ENCODE measurements at regions not wholly inside any gene's neighbourhood (a gene's known extent, or its start where the extent isn't known, plus 50 kb on each side); places are given as distances from the start of the nearest gene placed in this dataset.

GRCh38 chr2:173647681-173648311, 293.1 kb downstream of the CDCA7 start:
- Histone ChIP-seq H3K4me3 (ENCODE audit: low read depth, low read length) (no peak overlapping the region), H3K36me3 (replicated peaks) (no peaks in the 10 kb centered on the region), H3K27ac (no peak overlapping the region), H3K27me3 (replicated peaks) (no peaks in the 10 kb centered on the region)
- in situ Hi-C loops (cut with HindIII; ENCODE audit: low pct_ligation_motif_present, low sequenced_read_pairs) = no loop called here
- no peak for TF ChIP-seq CTCF (IDR thresholded peaks at IDR 0.05; ENCODE audit: low read depth, low read length, missing control alignments)
- DNase-seq = peak; percentile 38

GRCh38 chr2:173648816-173649215, 294.1 kb downstream of the CDCA7 start:
- no peak for DNase-seq
- TF ChIP-seq CTCF (IDR thresholded peaks at IDR 0.05; ENCODE audit: low read depth, low read length, missing control alignments) = no peak
- Histone ChIP-seq H3K4me3 (ENCODE audit: low read depth, low read length) (no peak overlapping the region), H3K36me3 (replicated peaks) (no peaks in the 10 kb centered on the region), H3K27ac (no peak overlapping the region), H3K27me3 (replicated peaks) (no peaks in the 10 kb centered on the region)
- in situ Hi-C loops (cut with HindIII; ENCODE audit: low pct_ligation_motif_present, low sequenced_read_pairs) = no loop called here

- TF ChIP-seq CTCF (IDR thresholded peaks at IDR 0.05; ENCODE audit: low read depth, low read length, missing control alignments) = no peak
- no peak for DNase-seq
- in situ Hi-C loops (cut with HindIII; ENCODE audit: low pct_ligation_motif_present, low sequenced_read_pairs) = no loop called here
- no peak overlapping the region for H3K4me3 ChIP-seq (ENCODE audit: low read depth, low read length)
- H3K27ac ChIP-seq = no peak overlapping the region
- H3K36me3 ChIP-seq (replicated peaks) = no peaks in the 10 kb centered on the region
- no peaks in the 10 kb centered on the region for H3K27me3 ChIP-seq (replicated peaks)
Observed at GRCh38 chr2:173649527-173650219, 295.0 kb downstream of the CDCA7 start.

- Histone ChIP-seq H3K27ac (peak overlapping the region; percentile 81), H3K27me3 (replicated peaks) (no peaks in the 10 kb centered on the region), H3K4me3 (ENCODE audit: low read depth, low read length) (no peak overlapping the region), H3K36me3 (replicated peaks) (no peaks in the 10 kb centered on the region)
- DNase-seq = no peak
- in situ Hi-C loops (cut with HindIII; ENCODE audit: low pct_ligation_motif_present, low sequenced_read_pairs) = no loop called here
- TF ChIP-seq CTCF (IDR thresholded peaks at IDR 0.05; ENCODE audit: low read depth, low read length, missing control alignments) = no peak
Observed at GRCh38 chr2:173651891-173652290, 297.2 kb downstream of the CDCA7 start.

- in situ Hi-C loops (cut with HindIII; ENCODE audit: low pct_ligation_motif_present, low sequenced_read_pairs) = no loop called here
- Histone ChIP-seq H3K27ac (peak overlapping the region; percentile 81), H3K36me3 (replicated peaks) (no peaks in the 10 kb centered on the region), H3K27me3 (replicated peaks) (no peaks in the 10 kb centered on the region), H3K4me3 (ENCODE audit: low read depth, low read length) (no peak overlapping the region)
- peak; percentile 70 for DNase-seq
- TF ChIP-seq CTCF (IDR thresholded peaks at IDR 0.05; ENCODE audit: low read depth, low read length, missing control alignments) = no peak
Observed at GRCh38 chr2:173652311-173652710, 297.6 kb downstream of the CDCA7 start.
